WTC11 (cell line): ENCODE measurements at regions not wholly inside any gene's neighbourhood (a gene's known extent, or its start where the extent isn't known, plus 50 kb on each side); places are given as distances from the start of the nearest gene placed in this dataset.

Source experiments
- ATAC-seq: fragments of 200-7000 bp; cut with Tn5 transposase; 2 replicates; pipeline ENCODE4 v1.10.0; 2021; ENCODE audit warnings: mild to moderate bottlenecking, moderate library complexity
- CTCF ChIA-PET: fragments of 300-600 bp; sonication (Branson Sonifier 250); formaldehyde crosslinking; loops from one replicate; lab custom pipeline; 2021; ENCODE audit warnings: antibody characterized with exemption; lab: Charles Lee
- POLR2A ChIA-PET: fragments of 350-600 bp; sonication (Branson Sonifier 250); formaldehyde crosslinking; loops from one replicate; lab custom pipeline; 2021; ENCODE audit warnings: antibody characterized with exemption; lab: Charles Lee
- DNase-seq: peaks from one replicate; pipeline ENCODE4 v3.0.0; 2021; ENCODE audit warnings: low spot score
- H3K27ac Mint-ChIP-seq: 2 replicates; pipeline ENCODE4 v1.8.0; 2021; ENCODE audit warnings: mixed read lengths
- H3K27me3 Mint-ChIP-seq: 2 replicates; pipeline ENCODE4 v1.8.0; 2021; ENCODE audit warnings: low read depth, mild to moderate bottlenecking, moderate library complexity, mixed read lengths
- H3K36me3 Mint-ChIP-seq: 2 replicates; pipeline ENCODE4 v1.8.0; 2021; ENCODE audit warnings: mixed read lengths
- H3K4me1 Mint-ChIP-seq: 2 replicates; pipeline ENCODE4 v1.8.0; 2022; ENCODE audit warnings: mixed read lengths
- H3K4me3 Mint-ChIP-seq: 2 replicates; pipeline ENCODE4 v1.8.0; 2021; ENCODE audit warnings: mild to moderate bottlenecking, moderate library complexity, mixed read lengths
- H3K9me3 Mint-ChIP-seq: 2 replicates; pipeline ENCODE4 v1.8.0; 2021; ENCODE audit warnings: mixed read lengths
- ARID4B ChIP-seq: sonication (generic); formaldehyde crosslinking; IDR thresholded peaks from 2 replicates; pipeline ENCODE4 v1.8.0; 2023; ENCODE audit warnings: missing genetic modification reagents, mild to moderate bottlenecking, borderline replicate concordance
- E2F5 ChIP-seq: sonication (generic); formaldehyde crosslinking; IDR thresholded peaks from 2 replicates; pipeline ENCODE4 v1.8.1; 2022; ENCODE audit warnings: mild to moderate bottlenecking, moderate library complexity, missing genetic modification reagents
- ERG ChIP-seq: fragments of 250-450 bp; sonication (Bioruptor Pico); IDR thresholded peaks from 2 replicates; pipeline ENCODE4 v1.8.0; 2021; ENCODE audit warnings: mild to moderate bottlenecking
- FOXP4 ChIP-seq: sonication (generic); formaldehyde crosslinking; IDR thresholded peaks from 2 replicates; pipeline ENCODE4 v1.8.0; 2022; ENCODE audit warnings: mild to moderate bottlenecking, missing genetic modification reagents
- GRHL2 ChIP-seq: fragments of 250-450 bp; sonication (Bioruptor Pico); IDR thresholded peaks from 2 replicates; pipeline ENCODE4 v1.8.0; 2022; ENCODE audit warnings: mild to moderate bottlenecking, moderate library complexity; ENCODE audit not compliant: insufficient replicate concordance, severe bottlenecking
- GTF2I ChIP-seq: fragments of 250-450 bp; sonication (Bioruptor Pico); conservative IDR thresholded peaks from 2 replicates; pipeline ENCODE4 v1.4.0; 2021; ENCODE audit warnings: mild to moderate bottlenecking
- NFYB ChIP-seq: sonication (generic); formaldehyde crosslinking; conservative IDR thresholded peaks from 2 replicates; pipeline ENCODE4 v1.8.0; 2022; ENCODE audit warnings: low read depth, missing genetic modification reagents
- SOX15 ChIP-seq: fragments of 250-450 bp; sonication (Bioruptor Pico); IDR thresholded peaks from 2 replicates; pipeline ENCODE4 v1.9.0; 2021; ENCODE audit warnings: mild to moderate bottlenecking
- STAT6 ChIP-seq: sonication (generic); formaldehyde crosslinking; conservative IDR thresholded peaks from 2 replicates; pipeline ENCODE4 v1.8.1; 2023; ENCODE audit warnings: mild to moderate bottlenecking, low read depth, missing genetic modification reagents, moderate library complexity
- TCF7 ChIP-seq: sonication (generic); formaldehyde crosslinking; IDR thresholded peaks from 2 replicates; pipeline ENCODE4 v1.8.0; 2022; ENCODE audit warnings: mild to moderate bottlenecking, low read depth, missing genetic modification reagents, moderate library complexity
- ZBTB43 ChIP-seq: sonication (generic); formaldehyde crosslinking; IDR thresholded peaks from 2 replicates; pipeline ENCODE4 v1.8.1; 2023; ENCODE audit warnings: mild to moderate bottlenecking, missing genetic modification reagents
- ZNF219 ChIP-seq: sonication (generic); formaldehyde crosslinking; IDR thresholded peaks from 2 replicates; pipeline ENCODE4 v1.8.0; 2023; ENCODE audit warnings: missing genetic modification reagents, mild to moderate bottlenecking, borderline replicate concordance
- ZNF396 ChIP-seq: fragments of 250-450 bp; sonication (Bioruptor Pico); IDR thresholded peaks from 2 replicates; pipeline ENCODE4 v1.8.0; 2021; ENCODE audit warnings: mild to moderate bottlenecking, moderate library complexity, borderline replicate concordance
- ZNF425 ChIP-seq: fragments of 250-450 bp; sonication (Bioruptor Pico); conservative IDR thresholded peaks from 2 replicates; pipeline ENCODE4 v1.9.0; 2021; ENCODE audit warnings: mild to moderate bottlenecking
- TF ChIP-seq, protein P1 (sequence below): sonication (generic); formaldehyde crosslinking; IDR thresholded peaks from 2 replicates; pipeline ENCODE4 v1.8.0; 2022; ENCODE audit warnings: mild to moderate bottlenecking, missing genetic modification reagents
- TF ChIP-seq, protein P2 (sequence below): sonication (generic); formaldehyde crosslinking; IDR thresholded peaks from 2 replicates; pipeline ENCODE4 v1.8.1; 2023; ENCODE audit warnings: mild to moderate bottlenecking, missing genetic modification reagents, borderline replicate concordance

GRCh38 chr4:119962631-119963030 is 104.0 kb downstream of the MAD2L1 start:
- Mint-ChIP-seq H3K4me3 (no peak overlapping the region), H3K27ac (no peak overlapping the region), H3K4me1 (peaks cover 24% of the 10 kb centered on the region), H3K9me3 (no peaks in the 10 kb centered on the region), H3K27me3 (no peaks in the 10 kb centered on the region; the same call in 1 of the 2 replicates), H3K36me3 (no peaks in the 10 kb centered on the region; the same call in 1 of the 2 replicates)
- DNase-seq = no peak
- ChIA-PET POLR2A (no interaction called here), CTCF (no interaction called here)
- no peak for ATAC-seq
- TF ChIP-seq FOXP4 = no peak
- TF ChIP-seq ZNF425 (CRISPR knock-in tag) = no peak
- no peak for TF ChIP-seq ZNF396
- TF ChIP-seq GRHL2 = no peak
- TF ChIP-seq E2F5 (CRISPR knock-in tag) = no peak
- TF ChIP-seq, protein P1, sequence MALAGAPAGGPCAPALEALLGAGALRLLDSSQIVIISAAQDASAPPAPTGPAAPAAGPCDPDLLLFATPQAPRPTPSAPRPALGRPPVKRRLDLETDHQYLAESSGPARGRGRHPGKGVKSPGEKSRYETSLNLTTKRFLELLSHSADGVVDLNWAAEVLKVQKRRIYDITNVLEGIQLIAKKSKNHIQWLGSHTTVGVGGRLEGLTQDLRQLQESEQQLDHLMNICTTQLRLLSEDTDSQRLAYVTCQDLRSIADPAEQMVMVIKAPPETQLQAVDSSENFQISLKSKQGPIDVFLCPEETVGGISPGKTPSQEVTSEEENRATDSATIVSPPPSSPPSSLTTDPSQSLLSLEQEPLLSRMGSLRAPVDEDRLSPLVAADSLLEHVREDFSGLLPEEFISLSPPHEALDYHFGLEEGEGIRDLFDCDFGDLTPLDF (CRISPR knock-in tag) = no peak
- TF ChIP-seq TCF7 = no peak
- TF ChIP-seq, protein P2, sequence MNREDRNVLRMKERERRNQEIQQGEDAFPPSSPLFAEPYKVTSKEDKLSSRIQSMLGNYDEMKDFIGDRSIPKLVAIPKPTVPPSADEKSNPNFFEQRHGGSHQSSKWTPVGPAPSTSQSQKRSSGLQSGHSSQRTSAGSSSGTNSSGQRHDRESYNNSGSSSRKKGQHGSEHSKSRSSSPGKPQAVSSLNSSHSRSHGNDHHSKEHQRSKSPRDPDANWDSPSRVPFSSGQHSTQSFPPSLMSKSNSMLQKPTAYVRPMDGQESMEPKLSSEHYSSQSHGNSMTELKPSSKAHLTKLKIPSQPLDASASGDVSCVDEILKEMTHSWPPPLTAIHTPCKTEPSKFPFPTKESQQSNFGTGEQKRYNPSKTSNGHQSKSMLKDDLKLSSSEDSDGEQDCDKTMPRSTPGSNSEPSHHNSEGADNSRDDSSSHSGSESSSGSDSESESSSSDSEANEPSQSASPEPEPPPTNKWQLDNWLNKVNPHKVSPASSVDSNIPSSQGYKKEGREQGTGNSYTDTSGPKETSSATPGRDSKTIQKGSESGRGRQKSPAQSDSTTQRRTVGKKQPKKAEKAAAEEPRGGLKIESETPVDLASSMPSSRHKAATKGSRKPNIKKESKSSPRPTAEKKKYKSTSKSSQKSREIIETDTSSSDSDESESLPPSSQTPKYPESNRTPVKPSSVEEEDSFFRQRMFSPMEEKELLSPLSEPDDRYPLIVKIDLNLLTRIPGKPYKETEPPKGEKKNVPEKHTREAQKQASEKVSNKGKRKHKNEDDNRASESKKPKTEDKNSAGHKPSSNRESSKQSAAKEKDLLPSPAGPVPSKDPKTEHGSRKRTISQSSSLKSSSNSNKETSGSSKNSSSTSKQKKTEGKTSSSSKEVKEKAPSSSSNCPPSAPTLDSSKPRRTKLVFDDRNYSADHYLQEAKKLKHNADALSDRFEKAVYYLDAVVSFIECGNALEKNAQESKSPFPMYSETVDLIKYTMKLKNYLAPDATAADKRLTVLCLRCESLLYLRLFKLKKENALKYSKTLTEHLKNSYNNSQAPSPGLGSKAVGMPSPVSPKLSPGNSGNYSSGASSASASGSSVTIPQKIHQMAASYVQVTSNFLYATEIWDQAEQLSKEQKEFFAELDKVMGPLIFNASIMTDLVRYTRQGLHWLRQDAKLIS (CRISPR knock-in tag) = no peak
- no peak for TF ChIP-seq ARID4B
- TF ChIP-seq GTF2I (CRISPR knock-in tag) = no peak
- no peak for TF ChIP-seq ZNF219 (CRISPR knock-in tag)
- TF ChIP-seq ZBTB43 (CRISPR knock-in tag) = no peak
- no peak for TF ChIP-seq ERG (CRISPR knock-in tag)
- no peak for TF ChIP-seq STAT6 (CRISPR knock-in tag)
- TF ChIP-seq SOX15 = no peak
- TF ChIP-seq NFYB (CRISPR knock-in tag) = no peak
